ENCODE measurements at regions not wholly inside any gene's neighbourhood (a gene's known extent, or its start where the extent isn't known, plus 50 kb on each side); places are given as distances from the start of the nearest gene placed in this dataset.
"Not testable (repeated sequence)": the region's sequence is repeated elsewhere in the genome, so short reads cannot be mapped to it uniquely, and the experiment has no call there.

- DNase-seq (no peak), ATAC-seq (no peak)
- Histone ChIP-seq H3K4me3 (no peak overlapping the region), H3K36me3 (no peaks in the 10 kb centered on the region), H3K27me3 (no peaks in the 10 kb centered on the region), H3K9me3 (peaks cover 0 to 8% (median 0%) of the 10 kb centered on the region in 11 donors), H3K4me1 (no peaks in the 10 kb centered on the region), H3K27ac (no peak overlapping the region)
- 82 to 83% methylated on average over 1 of the region's 1 CpG for WGBS, 2 donors
- TF ChIP-seq CTCF (IDR thresholded peaks at IDR 0.05) = no peak
- intact Hi-C loops (cut with DNase I) = no loop called here
Measured at GRCh38 chr2:208906330-208906729, 499.7 kb downstream of the PTH2R start.

GRCh38 chr2:208915401-208915800, 508.4 kb upstream of the MAP2 start:
- no peak for DNase-seq
- no peak for TF ChIP-seq CTCF (IDR thresholded peaks at IDR 0.05)
- H3K9me3 ChIP-seq = peaks cover 0 to 6% (median 0%) of the 10 kb centered on the region in 11 donors
- intact Hi-C loops (cut with DNase I) = no loop called here
- H3K27ac ChIP-seq = no peak overlapping the region
- WGBS, 2 donors = 86 to 92% methylated on average over 4 of the region's 4 CpGs
- H3K36me3 ChIP-seq = no peaks in the 10 kb centered on the region
- H3K27me3 ChIP-seq = no peaks in the 10 kb centered on the region
- no peak for ATAC-seq
- H3K4me1 ChIP-seq = no peaks in the 10 kb centered on the region
- H3K4me3 ChIP-seq = no peak overlapping the region

DNA sequence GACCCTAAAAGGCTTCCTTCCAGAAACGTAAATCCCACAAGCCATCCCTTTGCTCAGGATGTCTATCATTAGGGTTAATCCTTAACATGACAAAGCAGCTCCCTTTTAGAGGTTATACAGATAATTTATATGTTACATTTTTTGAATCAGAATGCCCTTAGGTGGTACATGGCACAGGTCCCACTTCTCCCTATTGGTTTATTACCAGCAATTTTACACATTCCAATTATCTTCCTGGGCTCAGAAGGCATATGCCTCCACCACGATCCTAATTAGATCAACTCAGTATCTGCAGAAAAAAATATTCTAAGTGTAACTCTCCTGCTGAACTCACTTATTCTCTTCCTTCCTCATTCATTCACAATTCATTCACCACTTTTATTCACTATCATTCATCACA, 507.0 kb upstream of the MAP2 start:
- Histone ChIP-seq H3K9me3 (peaks cover 0 to 13% (median under 1%) of the 10 kb centered on the region in 11 donors), H3K27me3 (no peaks in the 10 kb centered on the region), H3K4me3 (no peak overlapping the region), H3K4me1 (no peaks in the 10 kb centered on the region), H3K27ac (no peak overlapping the region), H3K36me3 (no peaks in the 10 kb centered on the region)
- TF ChIP-seq CTCF (IDR thresholded peaks at IDR 0.05) = no peak
- intact Hi-C loops (cut with DNase I) = no loop called here
- WGBS, 2 donors = 55 to 61% methylated on average over 2 of the region's 2 CpGs
- ATAC-seq (no peak), DNase-seq (no peak)

- H3K4me3 ChIP-seq; H3K27me3 ChIP-seq; intact Hi-C loops (cut with DNase I); H3K4me1 ChIP-seq; DNase-seq; H3K36me3 ChIP-seq; ATAC-seq; H3K27ac ChIP-seq: not testable (repeated sequence)
- peaks cover 0 to 32% (median 0%) of the 10 kb centered on the region in 11 donors for H3K9me3 ChIP-seq
- 90 to 100% methylated on average over 1 of the region's 1 CpG for WGBS, 2 donors
Measured at GRCh38 chr2:208921358-208921757, 502.5 kb upstream of the MAP2 start.

GRCh38 chr2:208927867-208928266, 496.0 kb upstream of the MAP2 start:
- no peak for ATAC-seq

More at GRCh38 chr2:208927867-208928266, 496.0 kb upstream of the MAP2 start:
- H3K9me3 ChIP-seq = peaks cover 0 to 11% (median 0%) of the 10 kb centered on the region in 11 donors
- no peaks in the 10 kb centered on the region for H3K36me3 ChIP-seq
- intact Hi-C loops (cut with DNase I) = no loop called here
- TF ChIP-seq CTCF (IDR thresholded peaks at IDR 0.05) = no peak
- H3K4me1 ChIP-seq = no peaks in the 10 kb centered on the region
- no peak for DNase-seq
- no peak overlapping the region for H3K4me3 ChIP-seq
- no peak overlapping the region for H3K27ac ChIP-seq
- H3K27me3 ChIP-seq = no peaks in the 10 kb centered on the region

All from heart right ventricle (tissue), 16 donors.